Gastrocnemius medialis (tissue), 4 donors: ENCODE measurements at regions not wholly inside any gene's neighbourhood (a gene's known extent, or its start where the extent isn't known, plus 50 kb on each side); places are given as distances from the start of the nearest gene placed in this dataset.

Experiments
- ATAC-seq, 2 donors: fragments of 150-250 bp; one replicate each; pipeline ENCODE4 v1.9.1; 2016
- DNase-seq, 2 donors: peaks; one replicate each; pipeline ENCODE4 v3.0.0-alpha.2; 2019
- H3K27ac ChIP-seq, 4 donors: fragments of 200-600 bp; sonication (generic); 1 replicate in 1 of 4; 2 replicates in 3 of 4; pipeline ENCODE4 v1.5.1; 2016 to 2018; ENCODE audit warnings: mild to moderate bottlenecking in 2 of 4, moderate library complexity in 1 of 4
- H3K27me3 ChIP-seq, 3 donors: fragments of 200-600 bp; sonication (generic) in 2 of 3; 1 replicate in 1 of 3; 2 replicates in 2 of 3; pipeline versions ENCODE4 v1.5.1 to v1.6.0; 2016 to 2019; ENCODE audit warnings: mild to moderate bottlenecking in 1 of 3, moderate library complexity in 1 of 3
- H3K36me3 ChIP-seq, 2 donors: fragments of 200-600 bp; sonication (generic) in 1 of 2; one replicate each; pipeline ENCODE4 v1.5.1; 2017 to 2018
- H3K4me1 ChIP-seq, 2 donors: fragments of 200-600 bp; sonication (generic) in 1 of 2; one replicate each; pipeline ENCODE4 v1.5.1; 2016 to 2017; ENCODE audit warnings: mild to moderate bottlenecking in 2 of 2
- H3K4me3 ChIP-seq, 4 donors: fragments of 200-600 bp; sonication (generic) in 3 of 4; 1 replicate in 1 of 4; 2 replicates in 3 of 4; pipeline ENCODE4 v1.5.1; 2016 to 2019; ENCODE audit warnings: mild to moderate bottlenecking in 2 of 4
- H3K9me3 ChIP-seq, 3 donors: fragments of 200-600 bp; sonication (generic) in 2 of 3; 1 replicate in 1 of 3; 2 replicates in 2 of 3; pipeline ENCODE4 v1.5.1; 2016 to 2019
- POLR2A ChIP-seq, 2 donors: fragments of 450-650 bp; IDR thresholded peaks; one replicate each; pipeline ENCODE4 v1.6.1; 2017; ENCODE audit warnings: antibody characterized with exemption in 2 of 2, mild to moderate bottlenecking in 2 of 2, moderate library complexity in 2 of 2
- in situ Hi-C, 4 donors: fragments of 200-750 bp; cut with MboI; loops; one replicate each; pipeline versions ENCODE4 v1.15.0 to v1.8.0; 2017; ENCODE audit warnings: low sequenced_read_pairs in 4 of 4
- intact Hi-C: fragments of 100-400 bp; cut with DNase I; formaldehyde crosslinking; loops from one replicate; pipeline ENCODE4 v1.15.1; 2023; ENCODE audit warnings: low total_unique reads
- TF ChIP-seq, protein P1 (sequence below), 5 experiments: fragments of 450-650 bp in 3 of 5; fragments of 200-600 bp in 2 of 5; sonication (generic) in 2 of 5; IDR thresholded peaks in 4 of 5; conservative IDR thresholded peaks in 1 of 5; 1 replicate in 4 of 5; 2 replicates in 1 of 5; pipeline ENCODE4 v1.5.1; 2016 to 2019; ENCODE audit warnings: antibody characterized with exemption in 5 of 5, mild to moderate bottlenecking in 3 of 5, moderate library complexity in 3 of 5

DNA sequence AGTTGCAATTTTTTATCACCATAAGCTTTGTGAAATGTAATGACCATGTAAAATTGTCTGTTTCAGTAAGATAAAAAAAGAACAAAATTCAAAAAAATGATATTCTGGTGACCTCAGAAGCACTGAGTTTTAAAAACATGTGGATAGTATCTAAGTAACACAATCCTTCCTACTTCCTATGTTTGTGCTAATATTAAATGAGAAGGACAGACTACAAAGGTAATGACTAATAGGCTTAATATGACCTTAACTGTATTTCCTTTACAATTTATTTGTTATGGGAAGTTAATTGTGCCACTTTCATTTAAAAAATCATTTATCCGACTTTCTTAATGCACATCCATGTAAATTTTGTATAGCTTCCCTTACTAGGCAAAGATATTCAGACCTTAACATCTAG, 1030.4 kb upstream of the ATXN8OS start:
- H3K36me3 ChIP-seq: no peaks in the 10 kb centered on the region
- DNase-seq: no peak
- no peak for ATAC-seq
- intact Hi-C loops (no loop called here), in situ Hi-C loops (no loop called here)
- H3K4me1 ChIP-seq: no peaks in the 10 kb centered on the region
- no peak overlapping the region for H3K27ac ChIP-seq
- no peaks in the 10 kb centered on the region for H3K27me3 ChIP-seq
- TF ChIP-seq, protein P1, sequence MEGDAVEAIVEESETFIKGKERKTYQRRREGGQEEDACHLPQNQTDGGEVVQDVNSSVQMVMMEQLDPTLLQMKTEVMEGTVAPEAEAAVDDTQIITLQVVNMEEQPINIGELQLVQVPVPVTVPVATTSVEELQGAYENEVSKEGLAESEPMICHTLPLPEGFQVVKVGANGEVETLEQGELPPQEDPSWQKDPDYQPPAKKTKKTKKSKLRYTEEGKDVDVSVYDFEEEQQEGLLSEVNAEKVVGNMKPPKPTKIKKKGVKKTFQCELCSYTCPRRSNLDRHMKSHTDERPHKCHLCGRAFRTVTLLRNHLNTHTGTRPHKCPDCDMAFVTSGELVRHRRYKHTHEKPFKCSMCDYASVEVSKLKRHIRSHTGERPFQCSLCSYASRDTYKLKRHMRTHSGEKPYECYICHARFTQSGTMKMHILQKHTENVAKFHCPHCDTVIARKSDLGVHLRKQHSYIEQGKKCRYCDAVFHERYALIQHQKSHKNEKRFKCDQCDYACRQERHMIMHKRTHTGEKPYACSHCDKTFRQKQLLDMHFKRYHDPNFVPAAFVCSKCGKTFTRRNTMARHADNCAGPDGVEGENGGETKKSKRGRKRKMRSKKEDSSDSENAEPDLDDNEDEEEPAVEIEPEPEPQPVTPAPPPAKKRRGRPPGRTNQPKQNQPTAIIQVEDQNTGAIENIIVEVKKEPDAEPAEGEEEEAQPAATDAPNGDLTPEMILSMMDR (IDR thresholded peaks at IDR 0.05 in 4 of 5, conservative IDR thresholded peaks at IDR 0.05 in 1 of 5): no peak
- TF ChIP-seq POLR2A (IDR thresholded peaks at IDR 0.05): no peak
- no peak overlapping the region for H3K4me3 ChIP-seq
- H3K9me3 ChIP-seq: no peaks in the 10 kb centered on the region

DNA sequence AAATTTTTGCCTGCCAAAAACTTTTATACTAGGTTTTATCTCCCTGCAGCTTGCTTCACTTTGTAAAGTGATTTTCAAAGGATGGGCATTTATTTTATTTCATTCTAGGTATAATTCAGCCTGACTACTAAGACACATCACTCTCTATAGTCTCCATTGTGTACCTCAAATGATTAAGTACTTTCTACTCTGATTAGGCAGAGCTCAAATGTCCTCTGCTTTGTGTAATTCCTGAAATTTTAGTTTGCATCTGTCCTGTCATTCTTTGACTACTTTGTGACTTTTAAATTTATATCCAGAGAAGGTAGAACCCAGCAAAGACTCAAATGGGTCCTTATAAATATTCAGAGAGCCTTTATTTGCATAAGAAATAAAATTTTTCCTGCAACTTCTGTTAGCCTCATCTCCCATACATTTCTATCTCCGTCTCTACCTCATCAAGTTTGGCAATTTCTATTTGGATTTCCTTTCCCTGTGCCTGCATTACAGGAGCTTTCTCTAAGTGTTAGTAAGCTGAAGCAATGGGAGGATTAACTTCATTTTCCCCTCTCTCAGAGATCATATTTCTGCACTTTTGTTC, 1038.0 kb upstream of the ATXN8OS start:
- intact Hi-C loops: no loop called here
- Histone ChIP-seq H3K36me3 (no peaks in the 10 kb centered on the region), H3K4me1 (no peaks in the 10 kb centered on the region), H3K27ac (no peak overlapping the region), H3K4me3 (no peak overlapping the region), H3K9me3 (no peaks in the 10 kb centered on the region), H3K27me3 (no peaks in the 10 kb centered on the region)
- DNase-seq (no peak), ATAC-seq (no peak)
- no peak for TF ChIP-seq POLR2A (IDR thresholded peaks at IDR 0.05)
- in situ Hi-C loops: no loop called here

- Histone ChIP-seq H3K9me3 (no peaks in the 10 kb centered on the region), H3K27me3 (no peaks in the 10 kb centered on the region), H3K4me1 (no peaks in the 10 kb centered on the region), H3K27ac (no peak overlapping the region), H3K36me3 (no peaks in the 10 kb centered on the region), H3K4me3 (no peak overlapping the region)
- no peak for DNase-seq
- no peak for ATAC-seq
- intact Hi-C loops (no loop called here), in situ Hi-C loops (no loop called here)
- no peak for TF ChIP-seq POLR2A (IDR thresholded peaks at IDR 0.05)
- TF ChIP-seq, protein P1 (IDR thresholded peaks at IDR 0.05 in 4 of 5, conservative IDR thresholded peaks at IDR 0.05 in 1 of 5): no peak
Observed at GRCh38 chr13:69050696-69051095, 1056.9 kb upstream of the ATXN8OS start.

- H3K4me1 ChIP-seq: no peaks in the 10 kb centered on the region
- intact Hi-C loops: no loop called here
- no peak overlapping the region for H3K4me3 ChIP-seq
- in situ Hi-C loops: no loop called here
- H3K27me3 ChIP-seq: no peaks in the 10 kb centered on the region
- TF ChIP-seq, protein P1 (IDR thresholded peaks at IDR 0.05 in 4 of 5, conservative IDR thresholded peaks at IDR 0.05 in 1 of 5): no peak
- TF ChIP-seq POLR2A (IDR thresholded peaks at IDR 0.05): no peak
- no peak for DNase-seq
- no peak for ATAC-seq
- H3K27ac ChIP-seq: no peak overlapping the region
- no peaks in the 10 kb centered on the region for H3K9me3 ChIP-seq
- no peaks in the 10 kb centered on the region for H3K36me3 ChIP-seq
Observed at GRCh38 chr13:69044629-69045028, 1063.0 kb upstream of the ATXN8OS start.

- Histone ChIP-seq H3K9me3 (no peaks in the 10 kb centered on the region), H3K27me3 (no peaks in the 10 kb centered on the region), H3K27ac (no peak overlapping the region), H3K36me3 (no peaks in the 10 kb centered on the region), H3K4me3 (no peak overlapping the region), H3K4me1 (no peaks in the 10 kb centered on the region)
- no peak for DNase-seq
- no peak for ATAC-seq
- TF ChIP-seq POLR2A (IDR thresholded peaks at IDR 0.05): no peak
- TF ChIP-seq, protein P1 (IDR thresholded peaks at IDR 0.05 in 4 of 5, conservative IDR thresholded peaks at IDR 0.05 in 1 of 5): no peak
- in situ Hi-C loops: no loop called here
- intact Hi-C loops: no loop called here
Observed at GRCh38 chr13:69040898-69041297, 1066.7 kb upstream of the ATXN8OS start.
